Activated CD4-positive, alpha-beta T cell treated with anti-CD3 and anti-CD28 coated beads, Interleukin-2, amount 10 ng/mL, durations not matched to agents 7 days and 5 days (primary cell): ENCODE measurements at regions not wholly inside any gene's neighbourhood (a gene's known extent, or its start where the extent isn't known, plus 50 kb on each side); places are given as distances from the start of the nearest gene placed in this dataset.
"Not testable (repeated sequence)": the region's sequence is repeated elsewhere in the genome, so short reads cannot be mapped to it uniquely, and the experiment has no call there.

Experiments used
- CTCF ChIA-PET: fragments of 350-600 bp; sonication (Branson Sonifier 250); formaldehyde crosslinking; loops from one replicate; lab custom pipeline; 2021; ENCODE audit warnings: antibody characterized with exemption; lab: Charles Lee
- POLR2A ChIA-PET: fragments of 350-600 bp; sonication (Branson Sonifier 250); formaldehyde crosslinking; loops from one replicate; lab custom pipeline; 2021; ENCODE audit warnings: antibody characterized with exemption; lab: Charles Lee
- DNase-seq: peaks from one replicate; pipeline ENCODE4 v3.0.0-alpha.2; 2020
- H3K27ac Mint-ChIP-seq: one replicate; pipeline ENCODE4 v1.8.0; 2021; ENCODE audit warnings: mild to moderate bottlenecking, moderate library complexity, mixed read lengths
- H3K27me3 Mint-ChIP-seq: one replicate; pipeline ENCODE4 v1.8.0; 2021; ENCODE audit warnings: mixed read lengths
- H3K36me3 Mint-ChIP-seq: one replicate; pipeline ENCODE4 v1.8.0; 2021; ENCODE audit warnings: low read depth, mixed read lengths
- H3K4me1 Mint-ChIP-seq: one replicate; pipeline ENCODE4 v1.8.0; 2021; ENCODE audit warnings: mixed read lengths
- H3K4me3 Mint-ChIP-seq: one replicate; pipeline ENCODE4 v1.8.0; 2021; ENCODE audit warnings: mild to moderate bottlenecking, moderate library complexity, mixed read lengths
- H3K9me3 Mint-ChIP-seq: one replicate; pipeline ENCODE4 v1.8.0; 2021; ENCODE audit warnings: mixed read lengths

GRCh38 chr7:93693796-93694195 is 119.3 kb upstream of the CALCR start:
- H3K9me3 Mint-ChIP-seq, result no peaks in the 10 kb centered on the region
- no peaks in the 10 kb centered on the region for H3K27me3 Mint-ChIP-seq
- H3K4me1 Mint-ChIP-seq, result no peaks in the 10 kb centered on the region
- H3K4me3 Mint-ChIP-seq, result no peak overlapping the region
- no peaks in the 10 kb centered on the region for H3K36me3 Mint-ChIP-seq
- H3K27ac Mint-ChIP-seq, result no peak overlapping the region
- DNase-seq, result no peak
- ChIA-PET CTCF (no interaction called here), POLR2A (no interaction called here)

DNA sequence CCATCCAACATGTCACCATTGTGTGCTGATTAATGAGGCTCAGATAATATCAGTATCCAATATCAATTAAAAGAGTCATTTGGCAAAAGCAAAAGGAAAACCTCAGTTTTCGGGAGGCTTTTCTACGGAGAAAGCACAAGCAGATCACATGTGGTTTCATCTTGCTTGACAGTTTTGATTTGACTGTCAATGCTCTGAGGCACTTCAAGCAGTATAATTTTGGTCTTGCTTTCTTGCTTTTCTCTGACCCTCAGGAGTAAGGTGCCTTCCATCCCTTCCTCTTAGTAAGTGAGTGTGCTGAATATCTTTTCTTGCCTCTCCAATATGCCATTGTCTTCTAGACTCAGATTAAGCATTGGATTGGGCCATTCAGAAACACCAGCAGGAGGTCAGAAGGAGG is 115.5 kb upstream of the CALCR start:
- CTCF ChIA-PET, result no interaction called here
- POLR2A ChIA-PET, result no interaction called here
- H3K9me3 Mint-ChIP-seq, result no peaks in the 10 kb centered on the region
- no peaks in the 10 kb centered on the region for H3K4me1 Mint-ChIP-seq
- no peaks in the 10 kb centered on the region for H3K27me3 Mint-ChIP-seq
- H3K27ac Mint-ChIP-seq, result no peak overlapping the region
- DNase-seq, result no peak
- no peaks in the 10 kb centered on the region for H3K36me3 Mint-ChIP-seq
- H3K4me3 Mint-ChIP-seq, result no peak overlapping the region

GRCh38 chr7:93678185-93678584 is 103.7 kb upstream of the CALCR start:
- H3K36me3 Mint-ChIP-seq, result no peaks in the 10 kb centered on the region
- no peaks in the 10 kb centered on the region for H3K4me1 Mint-ChIP-seq
- CTCF ChIA-PET, result no interaction called here
- H3K9me3 Mint-ChIP-seq, result no peaks in the 10 kb centered on the region
- no peak overlapping the region for H3K27ac Mint-ChIP-seq
- POLR2A ChIA-PET, result no interaction called here
- no peak for DNase-seq
- no peaks in the 10 kb centered on the region for H3K27me3 Mint-ChIP-seq
- H3K4me3 Mint-ChIP-seq, result no peak overlapping the region

GRCh38 chr7:93663561-93664299 is 89.2 kb upstream of the CALCR start:
- ChIA-PET POLR2A (no interaction called here), CTCF (no interaction called here)
- H3K27ac Mint-ChIP-seq, result no peak overlapping the region
- H3K4me1 Mint-ChIP-seq, result no peaks in the 10 kb centered on the region
- no peak for DNase-seq
- H3K9me3 Mint-ChIP-seq, result no peaks in the 10 kb centered on the region
- H3K4me3 Mint-ChIP-seq, result no peak overlapping the region
- no peaks in the 10 kb centered on the region for H3K36me3 Mint-ChIP-seq
- no peaks in the 10 kb centered on the region for H3K27me3 Mint-ChIP-seq

GRCh38 chr7:93658163-93658562 is 83.6 kb upstream of the CALCR start:
- H3K36me3 Mint-ChIP-seq, H3K4me3 Mint-ChIP-seq, DNase-seq, POLR2A ChIA-PET, H3K9me3 Mint-ChIP-seq, H3K27me3 Mint-ChIP-seq, H3K27ac Mint-ChIP-seq, H3K4me1 Mint-ChIP-seq: not testable (repeated sequence)
- CTCF ChIA-PET, result interaction anchor here (0.7 kb wide), 1 partner anchor 231 kb away, joined by 3 read pairs; no protein-coding TSS in a partner anchor

GRCh38 chr7:93651603-93652159 is 77.2 kb upstream of the CALCR start:
- Mint-ChIP-seq H3K9me3 (no peaks in the 10 kb centered on the region), H3K27ac (no peak overlapping the region), H3K27me3 (no peaks in the 10 kb centered on the region), H3K4me1 (no peaks in the 10 kb centered on the region), H3K4me3 (no peak overlapping the region), H3K36me3 (no peaks in the 10 kb centered on the region)
- ChIA-PET CTCF (no interaction called here), POLR2A (no interaction called here)
- DNase-seq, result no peak

- H3K36me3 Mint-ChIP-seq, result no peaks in the 10 kb centered on the region
- H3K4me1 Mint-ChIP-seq, result no peaks in the 10 kb centered on the region
- H3K27me3 Mint-ChIP-seq, result no peaks in the 10 kb centered on the region
- no peak overlapping the region for H3K4me3 Mint-ChIP-seq
- POLR2A ChIA-PET, result no interaction called here
- CTCF ChIA-PET, result no interaction called here
- DNase-seq, result no peak
- no peaks in the 10 kb centered on the region for H3K9me3 Mint-ChIP-seq
- H3K27ac Mint-ChIP-seq, result no peak overlapping the region
These were observed 72.0 kb upstream of the CALCR start for GRCh38 chr7:93646538-93646937.

GRCh38 chr7:93636276-93636675 is 61.8 kb upstream of the CALCR start:
- no peaks in the 10 kb centered on the region for H3K4me1 Mint-ChIP-seq
- ChIA-PET POLR2A (no interaction called here), CTCF (no interaction called here)
- no peak overlapping the region for H3K27ac Mint-ChIP-seq
- no peak overlapping the region for H3K4me3 Mint-ChIP-seq
- H3K9me3 Mint-ChIP-seq, result no peaks in the 10 kb centered on the region
- no peaks in the 10 kb centered on the region for H3K27me3 Mint-ChIP-seq
- no peaks in the 10 kb centered on the region for H3K36me3 Mint-ChIP-seq
- DNase-seq, result no peak

- Mint-ChIP-seq H3K4me3 (no peak overlapping the region), H3K9me3 (no peaks in the 10 kb centered on the region), H3K27me3 (no peaks in the 10 kb centered on the region), H3K36me3 (no peaks in the 10 kb centered on the region), H3K27ac (no peak overlapping the region), H3K4me1 (no peaks in the 10 kb centered on the region)
- CTCF ChIA-PET, result no interaction called here
- DNase-seq, result no peak
- POLR2A ChIA-PET, result no interaction called here
These were observed 57.8 kb upstream of the CALCR start for GRCh38 chr7:93632371-93632770.

GRCh38 chr7:93629291-93629801 is 54.8 kb upstream of the CALCR start:
- CTCF ChIA-PET, result no interaction called here
- H3K9me3 Mint-ChIP-seq, result no peaks in the 10 kb centered on the region
- POLR2A ChIA-PET, result no interaction called here
- no peak overlapping the region for H3K27ac Mint-ChIP-seq
- no peaks in the 10 kb centered on the region for H3K27me3 Mint-ChIP-seq
- H3K4me3 Mint-ChIP-seq, result no peak overlapping the region
- H3K36me3 Mint-ChIP-seq, result no peaks in the 10 kb centered on the region
- H3K4me1 Mint-ChIP-seq, result no peaks in the 10 kb centered on the region
- no peak for DNase-seq

DNA sequence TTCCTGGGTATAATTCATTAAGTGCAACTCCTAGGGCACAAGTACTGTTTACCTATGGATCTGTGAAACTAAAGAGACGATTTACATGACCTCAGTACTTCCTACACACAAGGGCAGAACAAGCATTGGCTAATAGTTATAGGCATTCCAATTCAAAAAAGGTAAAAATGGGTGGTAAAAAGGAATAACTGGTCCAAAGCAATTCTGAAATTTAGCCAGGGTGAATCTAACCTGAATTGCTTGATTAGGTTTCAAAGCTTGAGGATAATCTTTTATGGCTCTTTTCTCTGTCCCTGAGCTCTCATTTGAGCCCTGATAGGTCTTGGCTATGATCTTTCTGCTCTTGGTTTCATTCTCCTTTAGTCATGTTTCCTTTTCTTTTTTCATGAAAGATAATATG is 52.3 kb upstream of the CALCR start:
- no peak for DNase-seq
- ChIA-PET CTCF (no interaction called here), POLR2A (no interaction called here)
- H3K36me3 Mint-ChIP-seq, result no peaks in the 10 kb centered on the region
- no peak overlapping the region for H3K4me3 Mint-ChIP-seq
- H3K27ac Mint-ChIP-seq, result no peak overlapping the region
- no peaks in the 10 kb centered on the region for H3K9me3 Mint-ChIP-seq
- H3K27me3 Mint-ChIP-seq, result no peaks in the 10 kb centered on the region
- H3K4me1 Mint-ChIP-seq, result no peaks in the 10 kb centered on the region
